IPS-18c (cell line): ENCODE measurements at regions not wholly inside any gene's neighbourhood (a gene's known extent, or its start where the extent isn't known, plus 50 kb on each side); places are given as distances from the start of the nearest gene placed in this dataset.
"Not testable (repeated sequence)": the region's sequence is repeated elsewhere in the genome, so short reads cannot be mapped to it uniquely, and the experiment has no call there.

Source experiments
- H3K4me3 ChIP-seq: 2 replicates; pipeline ENCODE4 v1.7.0; 2013; ENCODE audit warnings: low read depth, mild to moderate bottlenecking, low read length, moderate library complexity; ENCODE audit not compliant: insufficient read depth
- H3K9me3 ChIP-seq: one replicate; pipeline ENCODE4 v1.6.1; 2013; ENCODE audit warnings: mild to moderate bottlenecking, low read length, moderate library complexity; ENCODE audit not compliant: control insufficient read depth, insufficient read depth

- H3K9me3 ChIP-seq: no peaks in the 10 kb centered on the region
- no peak overlapping the region for H3K4me3 ChIP-seq
Observed at GRCh38 chr2:120511947-120512710, 166.2 kb downstream of the INHBB start.

GRCh38 chr2:120513776-120514357 is 167.9 kb downstream of the INHBB start:
- no peak overlapping the region for H3K4me3 ChIP-seq
- no peaks in the 10 kb centered on the region for H3K9me3 ChIP-seq

GRCh38 chr2:120514521-120514920 is 168.6 kb downstream of the INHBB start:
- Histone ChIP-seq H3K4me3 (no peak overlapping the region), H3K9me3 (no peaks in the 10 kb centered on the region)

- not testable (repeated sequence) for H3K9me3 ChIP-seq, H3K4me3 ChIP-seq
Observed at GRCh38 chr2:120515066-120515758, 169.3 kb downstream of the INHBB start.

GRCh38 chr2:120515759-120516678 is 170.1 kb downstream of the INHBB start:
- Histone ChIP-seq H3K9me3 (peaks cover 3% of the 10 kb centered on the region), H3K4me3 (no peak overlapping the region)

GRCh38 chr2:120516679-120517314 is 170.9 kb downstream of the INHBB start:
- no peak overlapping the region for H3K4me3 ChIP-seq
- H3K9me3 ChIP-seq: peaks cover 3% of the 10 kb centered on the region

GRCh38 chr2:120517751-120518469 is 172.0 kb downstream of the INHBB start:
- peaks cover 3% of the 10 kb centered on the region for H3K9me3 ChIP-seq
- no peak overlapping the region for H3K4me3 ChIP-seq

- H3K4me3 ChIP-seq: no peak overlapping the region
- peaks cover 3% of the 10 kb centered on the region for H3K9me3 ChIP-seq
Observed at GRCh38 chr2:120518819-120519218, 172.9 kb downstream of the INHBB start.

- no peak overlapping the region for H3K4me3 ChIP-seq
- peaks cover 3% of the 10 kb centered on the region for H3K9me3 ChIP-seq
Observed at GRCh38 chr2:120519469-120519868, 173.5 kb downstream of the INHBB start.

GRCh38 chr2:120520454-120520853 is 174.5 kb downstream of the INHBB start:
- no peak overlapping the region for H3K4me3 ChIP-seq

GRCh38 chr2:120520929-120521912 is 175.3 kb downstream of the INHBB start:
- Histone ChIP-seq H3K4me3 (no peak overlapping the region), H3K9me3 (peaks cover 3% of the 10 kb centered on the region)

More at GRCh38 chr2:120520454-120520853, 174.5 kb downstream of the INHBB start:
- peaks cover 3% of the 10 kb centered on the region for H3K9me3 ChIP-seq

- peaks cover 3% of the 10 kb centered on the region for H3K9me3 ChIP-seq
Observed at GRCh38 chr2:120522151-120522751, 176.3 kb downstream of the INHBB start.

GRCh38 chr2:120523766-120524165 is 177.8 kb downstream of the INHBB start:
- Histone ChIP-seq H3K9me3 (peaks cover 3% of the 10 kb centered on the region), H3K4me3 (no peak overlapping the region)

More at GRCh38 chr2:120522151-120522751, 176.3 kb downstream of the INHBB start:
- no peak overlapping the region for H3K4me3 ChIP-seq

GRCh38 chr2:120524174-120524573 is 178.2 kb downstream of the INHBB start:
- H3K9me3 ChIP-seq: peaks cover 3% of the 10 kb centered on the region
- H3K4me3 ChIP-seq: no peak overlapping the region
